ENCODE measurements at regions not wholly inside any gene's neighbourhood (a gene's known extent, or its start where the extent isn't known, plus 50 kb on each side); places are given as distances from the start of the nearest gene placed in this dataset.

DNA sequence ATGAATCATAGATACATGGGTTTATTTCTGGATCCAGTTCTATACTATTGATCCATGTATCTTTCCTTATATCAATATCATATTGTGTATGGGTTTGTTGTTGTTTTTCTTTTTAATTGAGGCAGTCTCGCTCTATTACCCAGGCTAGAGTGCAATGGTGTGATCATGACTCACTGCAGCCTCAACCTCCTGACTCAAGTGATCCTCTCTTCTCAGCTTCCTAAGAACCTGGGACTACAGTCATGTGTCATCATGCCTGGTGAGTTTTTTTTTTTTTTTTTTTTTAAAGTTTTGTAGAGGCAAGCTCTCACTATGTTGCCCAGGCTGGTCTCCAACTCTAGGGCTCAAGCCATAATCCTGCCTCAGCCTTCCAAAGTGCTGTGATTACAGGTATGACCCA, 1589.4 kb upstream of the TENM4 start:
- 91% methylated on average over 1 of the region's 1 CpG; no CpG with 5 or more reads in 1 of the 2 experiments for WGBS, 2 experiments (ENCODE audit: insufficient coverage in 1 of 2, insufficient read length in 1 of 2)
- peaks cover 12% of the 10 kb centered on the region for H3K9me3 Mint-ChIP-seq
- no peak overlapping the region for H3K27ac ChIP-seq (ENCODE audit: low read depth, low read length)

GRCh38 chr11:81026032-81026431, 1585.2 kb upstream of the TENM4 start:
- Mint-ChIP-seq H3K4me3 (no peak overlapping the region), H3K36me3 (ENCODE audit: low read depth) (no peaks in the 10 kb centered on the region), H3K4me1 (peaks cover 21% of the 10 kb centered on the region), H3K27me3 (ENCODE audit: insufficient read depth) (no peaks in the 10 kb centered on the region), H3K9me3 (no peaks in the 10 kb centered on the region), H3K27ac (no peak overlapping the region)
- TF ChIP-seq, protein P1, sequence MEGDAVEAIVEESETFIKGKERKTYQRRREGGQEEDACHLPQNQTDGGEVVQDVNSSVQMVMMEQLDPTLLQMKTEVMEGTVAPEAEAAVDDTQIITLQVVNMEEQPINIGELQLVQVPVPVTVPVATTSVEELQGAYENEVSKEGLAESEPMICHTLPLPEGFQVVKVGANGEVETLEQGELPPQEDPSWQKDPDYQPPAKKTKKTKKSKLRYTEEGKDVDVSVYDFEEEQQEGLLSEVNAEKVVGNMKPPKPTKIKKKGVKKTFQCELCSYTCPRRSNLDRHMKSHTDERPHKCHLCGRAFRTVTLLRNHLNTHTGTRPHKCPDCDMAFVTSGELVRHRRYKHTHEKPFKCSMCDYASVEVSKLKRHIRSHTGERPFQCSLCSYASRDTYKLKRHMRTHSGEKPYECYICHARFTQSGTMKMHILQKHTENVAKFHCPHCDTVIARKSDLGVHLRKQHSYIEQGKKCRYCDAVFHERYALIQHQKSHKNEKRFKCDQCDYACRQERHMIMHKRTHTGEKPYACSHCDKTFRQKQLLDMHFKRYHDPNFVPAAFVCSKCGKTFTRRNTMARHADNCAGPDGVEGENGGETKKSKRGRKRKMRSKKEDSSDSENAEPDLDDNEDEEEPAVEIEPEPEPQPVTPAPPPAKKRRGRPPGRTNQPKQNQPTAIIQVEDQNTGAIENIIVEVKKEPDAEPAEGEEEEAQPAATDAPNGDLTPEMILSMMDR (conservative IDR thresholded peaks at IDR 0.05): no peak
- Histone ChIP-seq H3K36me3 (ENCODE audit: control insufficient read depth, insufficient read depth, low read length) (no peaks in the 10 kb centered on the region), H3K27me3 (ENCODE audit: control insufficient read depth, insufficient read depth, low read length, poor library complexity, severe bottlenecking) (no peaks in the 10 kb centered on the region), H3K4me3 (ENCODE audit: low read length) (no peak overlapping the region), H3K9ac (ENCODE audit: extremely low read depth, low read length, poor library complexity, severe bottlenecking) (no peak overlapping the region), H3K27ac (ENCODE audit: low read depth, low read length) (no peak overlapping the region), H3K9me3 (ENCODE audit: control insufficient read depth, low read length) (no peaks in the 10 kb centered on the region), H3K4me1 (ENCODE audit: control insufficient read depth, insufficient read depth, low read length) (no peaks in the 10 kb centered on the region)
- DNase-seq: no peak
- 100% methylated on average over 1 of the region's 1 CpG for WGBS, 2 experiments (ENCODE audit: insufficient coverage in 1 of 2, insufficient read length in 1 of 2)

More for the DNA sequence above, 1589.4 kb upstream of the TENM4 start:
- no peaks in the 10 kb centered on the region for H3K4me1 ChIP-seq (ENCODE audit: control insufficient read depth, insufficient read depth, low read length)
- no peaks in the 10 kb centered on the region for H3K27me3 Mint-ChIP-seq (ENCODE audit: insufficient read depth)
- peaks cover 18% of the 10 kb centered on the region for H3K9me3 ChIP-seq (ENCODE audit: control insufficient read depth, low read length)
- H3K27me3 ChIP-seq (ENCODE audit: control insufficient read depth, insufficient read depth, low read length, poor library complexity, severe bottlenecking): no peaks in the 10 kb centered on the region
- H3K27ac Mint-ChIP-seq: no peak overlapping the region
- no peak for DNase-seq
- no peak overlapping the region for H3K9ac ChIP-seq (ENCODE audit: extremely low read depth, low read length, poor library complexity, severe bottlenecking)
- TF ChIP-seq, protein P1 (conservative IDR thresholded peaks at IDR 0.05): no peak
- H3K36me3 Mint-ChIP-seq (ENCODE audit: low read depth): no peaks in the 10 kb centered on the region
- H3K4me3 Mint-ChIP-seq: no peak overlapping the region
- H3K36me3 ChIP-seq (ENCODE audit: control insufficient read depth, insufficient read depth, low read length): no peaks in the 10 kb centered on the region
- H3K4me1 Mint-ChIP-seq: peaks cover 12% of the 10 kb centered on the region
- H3K4me3 ChIP-seq (ENCODE audit: low read length): no peak overlapping the region

GRCh38 chr11:81022057-81022456, 1581.2 kb upstream of the TENM4 start:
- Histone ChIP-seq H3K4me1 (ENCODE audit: control insufficient read depth, insufficient read depth, low read length) (no peaks in the 10 kb centered on the region), H3K9me3 (ENCODE audit: control insufficient read depth, low read length) (no peaks in the 10 kb centered on the region), H3K4me3 (ENCODE audit: low read length) (no peak overlapping the region), H3K27ac (ENCODE audit: low read depth, low read length) (no peak overlapping the region), H3K27me3 (ENCODE audit: control insufficient read depth, insufficient read depth, low read length, poor library complexity, severe bottlenecking) (no peaks in the 10 kb centered on the region), H3K36me3 (ENCODE audit: control insufficient read depth, insufficient read depth, low read length) (no peaks in the 10 kb centered on the region), H3K9ac (ENCODE audit: extremely low read depth, low read length, poor library complexity, severe bottlenecking) (no peak overlapping the region)
- Mint-ChIP-seq H3K27me3 (ENCODE audit: insufficient read depth) (no peaks in the 10 kb centered on the region), H3K36me3 (ENCODE audit: low read depth) (no peaks in the 10 kb centered on the region), H3K9me3 (no peaks in the 10 kb centered on the region), H3K27ac (no peak overlapping the region), H3K4me1 (peaks cover 30% of the 10 kb centered on the region), H3K4me3 (no peak overlapping the region)
- no CpG with 5 or more reads among the region's 1 CpG for WGBS, 2 experiments (ENCODE audit: insufficient coverage in 1 of 2, insufficient read length in 1 of 2)
- TF ChIP-seq, protein P1 (conservative IDR thresholded peaks at IDR 0.05): no peak
- DNase-seq: no peak

Data from endodermal cell (in vitro differentiated cells).